ENCODE measurements at regions not wholly inside any gene's neighbourhood (a gene's known extent, or its start where the extent isn't known, plus 50 kb on each side); places are given as distances from the start of the nearest gene placed in this dataset.

GRCh38 chr17:13209081-13209480 lies 191.3 kb upstream of the ELAC2 start:
- H3K27me3 ChIP-seq (replicated peaks in 1 of 4; ENCODE audit: control extremely low read depth in 1 of 4, control insufficient read depth in 3 of 4, insufficient read depth in 4 of 4, low read length in 3 of 4) = no peaks in the 10 kb centered on the region
- no peaks in the 10 kb centered on the region for H3K9me3 ChIP-seq (ENCODE audit: control extremely low read depth in 1 of 3, control insufficient read depth in 2 of 3, insufficient read depth in 1 of 3, low read length in 2 of 3)
- H3K27ac ChIP-seq (ENCODE audit: low read length in 2 of 2) = no peak overlapping the region
- ChIA-PET POLR2A (no interaction called here), CTCF (no interaction called here)
- no peak overlapping the region for H3K27ac Mint-ChIP-seq
- no peaks in the 10 kb centered on the region for H3K36me3 ChIP-seq (replicated peaks in 1 of 2; ENCODE audit: control extremely low read depth in 1 of 2, control insufficient read depth in 1 of 2, extremely low read depth in 1 of 2, insufficient read depth in 2 of 2, low read length in 1 of 2)
- H3K79me2 ChIP-seq (ENCODE audit: control insufficient read depth, insufficient read depth, low read length) = no peaks in the 10 kb centered on the region
- no peak overlapping the region for H3K9ac ChIP-seq (ENCODE audit: low read length)
- no CpG with 5 or more reads among the region's 3 CpGs for WGBS (ENCODE audit: insufficient coverage)
- no peak overlapping the region for H3K4me2 ChIP-seq (replicated peaks; ENCODE audit: low read depth, low read length, poor library complexity, severe bottlenecking)
- H3K4me3 Mint-ChIP-seq = no peak overlapping the region
- no peak overlapping the region for H3K4me3 ChIP-seq (ENCODE audit: control extremely low read depth in 1 of 5, extremely low read depth in 1 of 5, insufficient read depth in 1 of 5, low read depth in 2 of 5, low read length in 4 of 5)
- H3K9me3 Mint-ChIP-seq (ENCODE audit: insufficient read depth) = peaks cover 6% of the 10 kb centered on the region
- no peak for TF ChIP-seq CTCF (IDR thresholded peaks at IDR 0.05)
- TF ChIP-seq EZH2 (IDR thresholded peaks at IDR 0.05; ENCODE audit: borderline replicate concordance, insufficient read depth, low read depth, low read length, poor library complexity, severe bottlenecking) = no peak
- ATAC-seq (ENCODE audit: low read depth) (no peak), DNase-seq (no peak)
- H2AFZ ChIP-seq (ENCODE audit: insufficient read depth, low read depth, low read length, poor library complexity, severe bottlenecking) = no peak overlapping the region
- H3K4me1 ChIP-seq (ENCODE audit: control insufficient read depth in 2 of 2, insufficient read depth in 2 of 2, low read length in 2 of 2) = no peaks in the 10 kb centered on the region
- H3K27me3 Mint-ChIP-seq = no peaks in the 10 kb centered on the region
- no peaks in the 10 kb centered on the region for H4K20me1 ChIP-seq (ENCODE audit: control insufficient read depth, insufficient read depth, low read length, poor library complexity, severe bottlenecking)
- intact Hi-C loops (cut with micrococcal nuclease) = no loop called here
- no peaks in the 10 kb centered on the region for H3K4me1 Mint-ChIP-seq

- no peaks in the 10 kb centered on the region for H3K9me3 ChIP-seq (ENCODE audit: control extremely low read depth in 1 of 3, control insufficient read depth in 2 of 3, insufficient read depth in 1 of 3, low read length in 2 of 3)
- no peak for TF ChIP-seq EZH2 (IDR thresholded peaks at IDR 0.05; ENCODE audit: borderline replicate concordance, insufficient read depth, low read depth, low read length, poor library complexity, severe bottlenecking)
- TF ChIP-seq CTCF (IDR thresholded peaks at IDR 0.05) = no peak
- H3K4me2 ChIP-seq (replicated peaks; ENCODE audit: low read depth, low read length, poor library complexity, severe bottlenecking) = no peak overlapping the region
- POLR2A ChIA-PET = no interaction called here
- intact Hi-C loops (cut with micrococcal nuclease) = no loop called here
- H3K4me1 Mint-ChIP-seq = no peaks in the 10 kb centered on the region
- H3K36me3 ChIP-seq (replicated peaks in 1 of 2; ENCODE audit: control extremely low read depth in 1 of 2, control insufficient read depth in 1 of 2, extremely low read depth in 1 of 2, insufficient read depth in 2 of 2, low read length in 1 of 2) = no peaks in the 10 kb centered on the region
- no peak overlapping the region for H2AFZ ChIP-seq (ENCODE audit: insufficient read depth, low read depth, low read length, poor library complexity, severe bottlenecking)
- no peak overlapping the region for H3K27ac Mint-ChIP-seq
- CTCF ChIA-PET = no interaction called here
- ATAC-seq (ENCODE audit: low read depth) = no peak
- no peak for DNase-seq
- peaks cover under 1% of the 10 kb centered on the region for H3K9me3 Mint-ChIP-seq (ENCODE audit: insufficient read depth)
- H3K4me3 ChIP-seq (ENCODE audit: control extremely low read depth in 1 of 5, extremely low read depth in 1 of 5, insufficient read depth in 1 of 5, low read depth in 2 of 5, low read length in 4 of 5) = no peak overlapping the region
- no peaks in the 10 kb centered on the region for H3K4me1 ChIP-seq (ENCODE audit: control insufficient read depth in 2 of 2, insufficient read depth in 2 of 2, low read length in 2 of 2)
- no peak overlapping the region for H3K9ac ChIP-seq (ENCODE audit: low read length)
- no peaks in the 10 kb centered on the region for H3K79me2 ChIP-seq (ENCODE audit: control insufficient read depth, insufficient read depth, low read length)
- WGBS (ENCODE audit: insufficient coverage) = 80% methylated on average over 7 of the region's 8 CpGs
- no peak overlapping the region for H3K27ac ChIP-seq (ENCODE audit: low read length in 2 of 2)
- no peaks in the 10 kb centered on the region for H4K20me1 ChIP-seq (ENCODE audit: control insufficient read depth, insufficient read depth, low read length, poor library complexity, severe bottlenecking)
- no peaks in the 10 kb centered on the region for H3K27me3 Mint-ChIP-seq
- no peak overlapping the region for H3K4me3 Mint-ChIP-seq
- H3K27me3 ChIP-seq (replicated peaks in 1 of 4; ENCODE audit: control extremely low read depth in 1 of 4, control insufficient read depth in 3 of 4, insufficient read depth in 4 of 4, low read length in 3 of 4) = no peaks in the 10 kb centered on the region
These were observed 186.9 kb upstream of the ELAC2 start for GRCh38 chr17:13204607-13205237.
